ENCODE measurements at regions not wholly inside any gene's neighbourhood (a gene's known extent, or its start where the extent isn't known, plus 50 kb on each side); places are given as distances from the start of the nearest gene placed in this dataset.

GRCh38 chr4:64617800-64618199 is 208.6 kb upstream of the TECRL start:
- no peaks in the 10 kb centered on the region for H3K27me3 ChIP-seq (ENCODE audit: insufficient read depth, low read length)
- H3K4me1 ChIP-seq (ENCODE audit: control insufficient read depth, insufficient read depth, low read length, unreplicated experiment), result no peaks in the 10 kb centered on the region
- peak overlapping the region; percentile 36 for H2AFZ ChIP-seq (ENCODE audit: low read length, unreplicated experiment)
- no peaks in the 10 kb centered on the region for H3K36me3 ChIP-seq (ENCODE audit: insufficient read depth, low read length)
- no peak overlapping the region for H3K4me3 ChIP-seq (ENCODE audit: low read depth, low read length)
- no peak overlapping the region for H3K27ac ChIP-seq (ENCODE audit: low read depth, low read length)
- no peaks in the 10 kb centered on the region for H3K79me2 ChIP-seq (ENCODE audit: control insufficient read depth, insufficient read depth, low read length, unreplicated experiment)

GRCh38 chr4:64614276-64614675 is 205.0 kb upstream of the TECRL start:
- Histone ChIP-seq H3K27ac (ENCODE audit: low read depth, low read length) (no peak overlapping the region), H3K79me2 (ENCODE audit: control insufficient read depth, insufficient read depth, low read length, unreplicated experiment) (no peaks in the 10 kb centered on the region), H2AFZ (ENCODE audit: low read length, unreplicated experiment) (no peak overlapping the region), H3K27me3 (ENCODE audit: insufficient read depth, low read length) (no peaks in the 10 kb centered on the region; the same call in 1 of the 2 replicates), H3K4me1 (ENCODE audit: control insufficient read depth, insufficient read depth, low read length, unreplicated experiment) (no peaks in the 10 kb centered on the region), H3K4me3 (ENCODE audit: low read depth, low read length) (no peak overlapping the region), H3K36me3 (ENCODE audit: insufficient read depth, low read length) (no peaks in the 10 kb centered on the region)

- Histone ChIP-seq H3K79me2 (ENCODE audit: control insufficient read depth, insufficient read depth, low read length, unreplicated experiment) (no peaks in the 10 kb centered on the region), H3K27ac (ENCODE audit: low read depth, low read length) (no peak overlapping the region), H3K36me3 (ENCODE audit: insufficient read depth, low read length) (no peaks in the 10 kb centered on the region), H3K27me3 (ENCODE audit: insufficient read depth, low read length) (no peaks in the 10 kb centered on the region; the same call in 1 of the 2 replicates), H3K4me1 (ENCODE audit: control insufficient read depth, insufficient read depth, low read length, unreplicated experiment) (no peaks in the 10 kb centered on the region), H3K4me3 (ENCODE audit: low read depth, low read length) (no peak overlapping the region), H2AFZ (ENCODE audit: low read length, unreplicated experiment) (no peak overlapping the region)
Measured at GRCh38 chr4:64613046-64613445, 203.8 kb upstream of the TECRL start.

- Histone ChIP-seq H3K4me3 (ENCODE audit: low read depth, low read length) (no peak overlapping the region), H2AFZ (ENCODE audit: low read length, unreplicated experiment) (no peak overlapping the region), H3K4me1 (ENCODE audit: control insufficient read depth, insufficient read depth, low read length, unreplicated experiment) (no peaks in the 10 kb centered on the region), H3K27ac (ENCODE audit: low read depth, low read length) (no peak overlapping the region), H3K36me3 (ENCODE audit: insufficient read depth, low read length) (no peaks in the 10 kb centered on the region), H3K79me2 (ENCODE audit: control insufficient read depth, insufficient read depth, low read length, unreplicated experiment) (no peaks in the 10 kb centered on the region), H3K27me3 (ENCODE audit: insufficient read depth, low read length) (0 out of 2 replicates have a peak, but pooled peaks cover 7% of the 10 kb centered on the region)
Measured at GRCh38 chr4:64598066-64598465, 188.8 kb upstream of the TECRL start.

GRCh38 chr4:64594723-64595122 is 185.5 kb upstream of the TECRL start:
- H3K27ac ChIP-seq (ENCODE audit: low read depth, low read length), result no peak overlapping the region
- no peaks in the 10 kb centered on the region for H3K4me1 ChIP-seq (ENCODE audit: control insufficient read depth, insufficient read depth, low read length, unreplicated experiment)
- no peaks in the 10 kb centered on the region for H3K27me3 ChIP-seq (ENCODE audit: insufficient read depth, low read length)
- no peak overlapping the region for H2AFZ ChIP-seq (ENCODE audit: low read length, unreplicated experiment)
- H3K79me2 ChIP-seq (ENCODE audit: control insufficient read depth, insufficient read depth, low read length, unreplicated experiment), result no peaks in the 10 kb centered on the region
- no peak overlapping the region for H3K4me3 ChIP-seq (ENCODE audit: low read depth, low read length)
- H3K36me3 ChIP-seq (ENCODE audit: insufficient read depth, low read length), result no peaks in the 10 kb centered on the region

GRCh38 chr4:64588507-64588906 is 179.3 kb upstream of the TECRL start:
- Histone ChIP-seq H3K27me3 (ENCODE audit: insufficient read depth, low read length) (peaks cover 28% of the 10 kb centered on the region), H3K27ac (ENCODE audit: low read depth, low read length) (no peak overlapping the region), H3K79me2 (ENCODE audit: control insufficient read depth, insufficient read depth, low read length, unreplicated experiment) (no peaks in the 10 kb centered on the region), H2AFZ (ENCODE audit: low read length, unreplicated experiment) (no peak overlapping the region), H3K4me1 (ENCODE audit: control insufficient read depth, insufficient read depth, low read length, unreplicated experiment) (no peaks in the 10 kb centered on the region), H3K36me3 (ENCODE audit: insufficient read depth, low read length) (no peaks in the 10 kb centered on the region), H3K4me3 (ENCODE audit: low read depth, low read length) (no peak overlapping the region)

- H3K36me3 ChIP-seq (ENCODE audit: insufficient read depth, low read length), result no peaks in the 10 kb centered on the region
- no peaks in the 10 kb centered on the region for H3K4me1 ChIP-seq (ENCODE audit: control insufficient read depth, insufficient read depth, low read length, unreplicated experiment)
- no peak overlapping the region for H3K27ac ChIP-seq (ENCODE audit: low read depth, low read length)
- H3K4me3 ChIP-seq (ENCODE audit: low read depth, low read length), result no peak overlapping the region
- no peak overlapping the region for H2AFZ ChIP-seq (ENCODE audit: low read length, unreplicated experiment)
- no peaks in the 10 kb centered on the region for H3K79me2 ChIP-seq (ENCODE audit: control insufficient read depth, insufficient read depth, low read length, unreplicated experiment)
- peaks cover 28% of the 10 kb centered on the region for H3K27me3 ChIP-seq (ENCODE audit: insufficient read depth, low read length)
Measured at GRCh38 chr4:64584981-64585557, 175.8 kb upstream of the TECRL start.

GRCh38 chr4:64584125-64584524 is 174.9 kb upstream of the TECRL start:
- Histone ChIP-seq H3K27ac (ENCODE audit: low read depth, low read length) (no peak overlapping the region), H2AFZ (ENCODE audit: low read length, unreplicated experiment) (no peak overlapping the region), H3K79me2 (ENCODE audit: control insufficient read depth, insufficient read depth, low read length, unreplicated experiment) (no peaks in the 10 kb centered on the region), H3K27me3 (ENCODE audit: insufficient read depth, low read length) (peaks cover 25% of the 10 kb centered on the region), H3K36me3 (ENCODE audit: insufficient read depth, low read length) (no peaks in the 10 kb centered on the region), H3K4me1 (ENCODE audit: control insufficient read depth, insufficient read depth, low read length, unreplicated experiment) (no peaks in the 10 kb centered on the region), H3K4me3 (ENCODE audit: low read depth, low read length) (no peak overlapping the region)

- H3K4me1 ChIP-seq (ENCODE audit: control insufficient read depth, insufficient read depth, low read length, unreplicated experiment), result no peaks in the 10 kb centered on the region
- no peak overlapping the region for H3K4me3 ChIP-seq (ENCODE audit: low read depth, low read length)
- no peak overlapping the region for H3K27ac ChIP-seq (ENCODE audit: low read depth, low read length)
- no peaks in the 10 kb centered on the region for H3K36me3 ChIP-seq (ENCODE audit: insufficient read depth, low read length)
- no peak overlapping the region for H2AFZ ChIP-seq (ENCODE audit: low read length, unreplicated experiment)
- H3K79me2 ChIP-seq (ENCODE audit: control insufficient read depth, insufficient read depth, low read length, unreplicated experiment), result no peaks in the 10 kb centered on the region
- H3K27me3 ChIP-seq (ENCODE audit: insufficient read depth, low read length), result peaks cover 15% of the 10 kb centered on the region
Measured at GRCh38 chr4:64582492-64582891, 173.2 kb upstream of the TECRL start.

GRCh38 chr4:64581422-64581821 is 172.2 kb upstream of the TECRL start:
- Histone ChIP-seq H3K27ac (ENCODE audit: low read depth, low read length) (no peak overlapping the region), H2AFZ (ENCODE audit: low read length, unreplicated experiment) (no peak overlapping the region), H3K27me3 (ENCODE audit: insufficient read depth, low read length) (0 out of 2 replicates have a peak, but pooled peaks cover 9% of the 10 kb centered on the region), H3K79me2 (ENCODE audit: control insufficient read depth, insufficient read depth, low read length, unreplicated experiment) (no peaks in the 10 kb centered on the region), H3K4me1 (ENCODE audit: control insufficient read depth, insufficient read depth, low read length, unreplicated experiment) (no peaks in the 10 kb centered on the region), H3K36me3 (ENCODE audit: insufficient read depth, low read length) (no peaks in the 10 kb centered on the region), H3K4me3 (ENCODE audit: low read depth, low read length) (no peak overlapping the region)

GRCh38 chr4:64564126-64564525 is 154.9 kb upstream of the TECRL start:
- peak overlapping the region; percentile 67 for H3K4me3 ChIP-seq (ENCODE audit: low read depth, low read length)
- H3K27me3 ChIP-seq (ENCODE audit: insufficient read depth, low read length), result no peaks in the 10 kb centered on the region
- no peaks in the 10 kb centered on the region for H3K36me3 ChIP-seq (ENCODE audit: insufficient read depth, low read length)
- H3K27ac ChIP-seq (ENCODE audit: low read depth, low read length), result no peak overlapping the region
- no peaks in the 10 kb centered on the region for H3K4me1 ChIP-seq (ENCODE audit: control insufficient read depth, insufficient read depth, low read length, unreplicated experiment)
- no peaks in the 10 kb centered on the region for H3K79me2 ChIP-seq (ENCODE audit: control insufficient read depth, insufficient read depth, low read length, unreplicated experiment)
- no peak overlapping the region for H2AFZ ChIP-seq (ENCODE audit: low read length, unreplicated experiment)
